B cell (primary cell): ENCODE measurements at regions not wholly inside any gene's neighbourhood (a gene's known extent, or its start where the extent isn't known, plus 50 kb on each side); places are given as distances from the start of the nearest gene placed in this dataset.

Experiments used
- ATAC-seq: fragments of 200-7000 bp; cut with Tn5 transposase; one replicate; pipeline ENCODE4 v1.10.0; 2021; ENCODE audit warnings: low read depth, mild to moderate bottlenecking, moderate number of reproducible peaks, moderate library complexity
- CTCF ChIA-PET: fragments of 350-600 bp; sonication (Branson Sonifier 250); formaldehyde crosslinking; loops from one replicate; lab custom pipeline; 2021; ENCODE audit warnings: antibody characterized with exemption, inconsistent platforms; lab: Charles Lee
- POLR2A ChIA-PET: fragments of 350-600 bp; sonication (Branson Sonifier 250); formaldehyde crosslinking; loops from one replicate; lab custom pipeline; 2021; ENCODE audit warnings: antibody characterized with exemption; lab: Charles Lee
- DNase-seq: peaks from one replicate; pipeline ENCODE4 v3.0.0; 2013
- H2AFZ ChIP-seq: 2 replicates; pipeline ENCODE4 v1.6.1; 2012; ENCODE audit warnings: mild to moderate bottlenecking, low read depth, low read length; ENCODE audit not compliant: insufficient read depth, poor library complexity, severe bottlenecking
- H3K27ac ChIP-seq, 2 donors: 1 replicate in 1 of 2; 2 replicates in 1 of 2; pipeline ENCODE4 v1.5.1; 2012 to 2013; ENCODE audit warnings: low read length in 2 of 2, mild to moderate bottlenecking in 2 of 2, moderate library complexity in 1 of 2
- H3K27me3 ChIP-seq, 4 experiments: fragments of 200-600 bp in 1 of 4; sonication (generic) in 1 of 4; replicated peaks in 1 of 4; 1 replicate in 2 of 4; 2 replicates in 2 of 4; pipeline versions ENCODE4 v1.6.1 to v1.7.0; 2013 to 2016; ENCODE audit warnings: low read length in 3 of 4, mild to moderate bottlenecking in 2 of 4, mixed read lengths in 1 of 4, moderate library complexity in 1 of 4; ENCODE audit not compliant: insufficient read depth in 4 of 4, control insufficient read depth in 3 of 4; ENCODE audit errors: control extremely low read depth in 1 of 4
- H3K36me3 ChIP-seq, 2 experiments: replicated peaks in 1 of 2; 1 replicate in 1 of 2; 2 replicates in 1 of 2; pipeline versions ENCODE4 v1.6.1 to v1.7.1; 2013; ENCODE audit warnings: low read length in 1 of 2; ENCODE audit not compliant: insufficient read depth in 2 of 2, control insufficient read depth in 1 of 2; ENCODE audit errors: control extremely low read depth in 1 of 2, extremely low read depth in 1 of 2
- H3K4me1 ChIP-seq, 2 donors: fragments of 200-600 bp in 1 of 2; sonication (generic) in 1 of 2; 1 replicate in 1 of 2; 2 replicates in 1 of 2; pipeline versions ENCODE4 v1.5.1 to v1.6.1; 2013 to 2017; ENCODE audit warnings: low read length in 2 of 2; ENCODE audit not compliant: control insufficient read depth in 2 of 2, insufficient read depth in 2 of 2
- H3K4me2 ChIP-seq: replicated peaks from 2 replicates; pipeline ENCODE3; 2012; ENCODE audit warnings: mild to moderate bottlenecking, low read depth, low read length; ENCODE audit not compliant: poor library complexity, severe bottlenecking
- H3K4me3 ChIP-seq, 5 experiments: fragments of 200-600 bp in 1 of 5; sonication (generic) in 1 of 5; 1 replicate in 3 of 5; 2 replicates in 2 of 5; pipeline versions ENCODE4 v1.5.1 to v1.7.0; 2011 to 2016; ENCODE audit warnings: low read length in 4 of 5, mild to moderate bottlenecking in 4 of 5, low read depth in 2 of 5, control low read depth in 1 of 5, moderate library complexity in 1 of 5; ENCODE audit not compliant: insufficient read depth in 1 of 5; ENCODE audit errors: control extremely low read depth in 1 of 5, extremely low read depth in 1 of 5
- H3K79me2 ChIP-seq: fragments of 200-600 bp; sonication (generic); one replicate; pipeline ENCODE4 v1.6.0; 2016; ENCODE audit warnings: low read length; ENCODE audit not compliant: control insufficient read depth, insufficient read depth
- H3K9ac ChIP-seq: fragments of 200-600 bp; sonication (generic); 2 replicates; pipeline ENCODE4 v1.6.1; 2017; ENCODE audit warnings: mild to moderate bottlenecking, low read length, moderate library complexity
- H3K9me3 ChIP-seq, 3 donors: one replicate each; pipeline versions ENCODE4 v1.6.1 to v1.7.1; 2013; ENCODE audit warnings: low read length in 2 of 3; ENCODE audit not compliant: control insufficient read depth in 2 of 3, insufficient read depth in 1 of 3; ENCODE audit errors: control extremely low read depth in 1 of 3
- H4K20me1 ChIP-seq: 2 replicates; pipeline ENCODE4 v1.6.0; 2012; ENCODE audit warnings: mild to moderate bottlenecking, low read length; ENCODE audit not compliant: insufficient read depth, control insufficient read depth, poor library complexity, severe bottlenecking
- H3K27ac Mint-ChIP-seq: one replicate; pipeline ENCODE4 v1.8.0; 2021; ENCODE audit warnings: mixed read lengths
- H3K27me3 Mint-ChIP-seq: one replicate; pipeline ENCODE4 v1.8.0; 2021; ENCODE audit warnings: mixed read lengths
- H3K4me1 Mint-ChIP-seq: one replicate; pipeline ENCODE4 v1.8.0; 2021; ENCODE audit warnings: mixed read lengths
- H3K4me3 Mint-ChIP-seq: one replicate; pipeline ENCODE4 v1.8.0; 2021; ENCODE audit warnings: mixed read lengths
- H3K9me3 Mint-ChIP-seq: one replicate; pipeline ENCODE4 v1.8.0; 2022; ENCODE audit warnings: mixed read lengths; ENCODE audit not compliant: insufficient read depth
- EZH2 ChIP-seq: IDR thresholded peaks from 2 replicates; pipeline ENCODE4 v1.6.1; 2012; ENCODE audit warnings: borderline replicate concordance, low read depth, mild to moderate bottlenecking, moderate library complexity, low read length; ENCODE audit not compliant: insufficient read depth, poor library complexity, severe bottlenecking
- WGBS: methylation state at CpG from one replicate; pipeline ENCODE4 v1.1.5; 2013; ENCODE audit warnings: missing lambda C conversion rate; ENCODE audit not compliant: insufficient coverage; 5-methylcytosine and 5-hydroxymethylcytosine counted together
- intact Hi-C: fragments of 100-400 bp; cut with micrococcal nuclease; formaldehyde crosslinking; loops from one replicate; pipeline ENCODE4 v1.10.0; 2022
- TF ChIP-seq, protein P1 (sequence below): fragments of 200-600 bp; IDR thresholded peaks from one replicate; pipeline ENCODE4 v1.8.0; 2022; ENCODE audit warnings: antibody characterized with exemption, mild to moderate bottlenecking

DNA sequence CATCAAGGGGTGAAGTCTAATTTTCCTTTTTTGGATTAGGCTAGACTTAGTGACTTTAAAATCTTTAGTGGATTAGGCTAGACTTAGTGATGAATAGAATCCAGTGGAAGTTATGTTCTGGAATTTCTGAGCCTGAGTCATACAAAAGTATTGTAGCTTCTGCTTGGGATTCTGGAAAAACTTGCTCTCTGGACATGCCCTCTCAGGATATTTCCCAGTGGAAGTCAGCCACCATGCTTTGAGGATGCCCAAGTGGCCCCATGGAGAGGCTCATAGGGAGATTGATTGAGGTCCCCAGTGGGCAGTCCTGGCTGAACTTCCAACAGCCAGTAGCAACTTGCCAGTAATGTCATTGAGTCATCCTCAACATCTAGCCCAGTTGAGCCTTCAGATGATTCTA lies 112.4 kb upstream of the PRLR start:
- POLR2A ChIA-PET = no interaction called here
- intact Hi-C loops = no loop called here
- TF ChIP-seq, protein P1, sequence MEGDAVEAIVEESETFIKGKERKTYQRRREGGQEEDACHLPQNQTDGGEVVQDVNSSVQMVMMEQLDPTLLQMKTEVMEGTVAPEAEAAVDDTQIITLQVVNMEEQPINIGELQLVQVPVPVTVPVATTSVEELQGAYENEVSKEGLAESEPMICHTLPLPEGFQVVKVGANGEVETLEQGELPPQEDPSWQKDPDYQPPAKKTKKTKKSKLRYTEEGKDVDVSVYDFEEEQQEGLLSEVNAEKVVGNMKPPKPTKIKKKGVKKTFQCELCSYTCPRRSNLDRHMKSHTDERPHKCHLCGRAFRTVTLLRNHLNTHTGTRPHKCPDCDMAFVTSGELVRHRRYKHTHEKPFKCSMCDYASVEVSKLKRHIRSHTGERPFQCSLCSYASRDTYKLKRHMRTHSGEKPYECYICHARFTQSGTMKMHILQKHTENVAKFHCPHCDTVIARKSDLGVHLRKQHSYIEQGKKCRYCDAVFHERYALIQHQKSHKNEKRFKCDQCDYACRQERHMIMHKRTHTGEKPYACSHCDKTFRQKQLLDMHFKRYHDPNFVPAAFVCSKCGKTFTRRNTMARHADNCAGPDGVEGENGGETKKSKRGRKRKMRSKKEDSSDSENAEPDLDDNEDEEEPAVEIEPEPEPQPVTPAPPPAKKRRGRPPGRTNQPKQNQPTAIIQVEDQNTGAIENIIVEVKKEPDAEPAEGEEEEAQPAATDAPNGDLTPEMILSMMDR = no peak
- TF ChIP-seq EZH2 = no peak
- CTCF ChIA-PET = no interaction called here
- H3K79me2 ChIP-seq = no peaks in the 10 kb centered on the region
- DNase-seq (no peak), ATAC-seq (no peak)
- H3K4me3 ChIP-seq = no peak overlapping the region
- H3K27me3 ChIP-seq = no peaks in the 10 kb centered on the region
- no peaks in the 10 kb centered on the region for H4K20me1 ChIP-seq
- H3K36me3 ChIP-seq = no peaks in the 10 kb centered on the region
- H3K9me3 ChIP-seq = peaks cover 0 to 3% (median 0%) of the 10 kb centered on the region in 3 donors
- no peak overlapping the region for H3K9ac ChIP-seq
- H2AFZ ChIP-seq = no peak overlapping the region
- H3K4me2 ChIP-seq = no peak overlapping the region
- H3K27ac Mint-ChIP-seq = no peak overlapping the region
- no peaks in the 10 kb centered on the region for H3K27me3 Mint-ChIP-seq
- no peaks in the 10 kb centered on the region for H3K4me1 Mint-ChIP-seq
- no peaks in the 10 kb centered on the region for H3K9me3 Mint-ChIP-seq
- H3K27ac ChIP-seq = no peak overlapping the region
- H3K4me1 ChIP-seq = no peaks in the 10 kb centered on the region
- no peak overlapping the region for H3K4me3 Mint-ChIP-seq

DNA sequence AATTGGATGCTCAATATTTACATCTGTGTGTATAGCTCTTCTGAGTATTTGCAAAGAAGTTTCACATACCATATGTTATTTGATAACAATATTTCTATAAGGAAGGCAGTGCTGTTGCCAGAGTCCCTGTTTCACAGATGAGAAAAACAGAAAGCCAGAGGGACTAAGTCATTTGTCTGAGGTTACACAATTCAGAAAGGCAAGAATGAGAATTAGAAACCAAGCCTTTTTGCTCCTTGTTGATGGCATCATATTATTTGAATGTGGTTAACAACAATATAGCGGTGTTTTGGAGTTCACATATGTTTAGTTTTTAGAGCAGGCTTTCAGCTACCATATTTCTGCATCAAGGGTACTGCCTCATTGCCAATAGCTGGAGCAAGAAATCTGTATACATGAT lies 110.9 kb upstream of the PRLR start:
- no peaks in the 10 kb centered on the region for H3K4me1 Mint-ChIP-seq
- WGBS = no CpG with 5 or more reads among the region's 1 CpG
- no peak overlapping the region for H3K9ac ChIP-seq
- no peak for DNase-seq
- H3K36me3 ChIP-seq = no peaks in the 10 kb centered on the region
- no peaks in the 10 kb centered on the region for H3K27me3 Mint-ChIP-seq
- no peaks in the 10 kb centered on the region for H3K27me3 ChIP-seq
- no peak overlapping the region for H3K4me3 Mint-ChIP-seq
- POLR2A ChIA-PET = no interaction called here
- ATAC-seq = no peak
- no peaks in the 10 kb centered on the region for H3K4me1 ChIP-seq
- H4K20me1 ChIP-seq = no peaks in the 10 kb centered on the region
- H3K4me3 ChIP-seq = no peak overlapping the region
- intact Hi-C loops = no loop called here
- no peaks in the 10 kb centered on the region for H3K9me3 Mint-ChIP-seq
- H3K4me2 ChIP-seq = no peak overlapping the region
- H3K27ac Mint-ChIP-seq = no peak overlapping the region
- TF ChIP-seq, protein P1 = no peak
- TF ChIP-seq EZH2 = no peak
- H2AFZ ChIP-seq = no peak overlapping the region
- no peaks in the 10 kb centered on the region for H3K79me2 ChIP-seq
- H3K9me3 ChIP-seq = peaks cover 0 to 3% (median 0%) of the 10 kb centered on the region in 3 donors
- no peak overlapping the region for H3K27ac ChIP-seq
- CTCF ChIA-PET = no interaction called here
